Caki2 (cell line): ENCODE measurements at regions not wholly inside any gene's neighbourhood (a gene's known extent, or its start where the extent isn't known, plus 50 kb on each side); places are given as distances from the start of the nearest gene placed in this dataset.
"Not testable (repeated sequence)": the region's sequence is repeated elsewhere in the genome, so short reads cannot be mapped to it uniquely, and the experiment has no call there.

Experiments used
- DNase-seq: peaks from one replicate; pipeline ENCODE4 v3.0.0-alpha.2; 2015; ENCODE audit warnings: low read depth
- in situ Hi-C: cut with HindIII; loops from 2 replicates; pipeline ENCODE4 v1.10.0; 2016; ENCODE audit warnings: low sequenced_read_pairs, low pct_unique_long_range_greater_than_20kb, mixed read lengths

GRCh38 chr14:46596236-46596635 is 55.3 kb downstream of the RPL10L start:
- in situ Hi-C loops: no loop called here
- no peak for DNase-seq

- no peak for DNase-seq
- in situ Hi-C loops: no loop called here
Measured at GRCh38 chr14:46582826-46583225, 68.8 kb downstream of the RPL10L start.

GRCh38 chr14:46581036-46581671 is 70.4 kb downstream of the RPL10L start:
- in situ Hi-C loops: no loop called here
- peak; percentile 21 for DNase-seq

- no peak for DNase-seq
- in situ Hi-C loops: no loop called here
Measured at GRCh38 chr14:46574978-46575375, 76.6 kb downstream of the RPL10L start.

GRCh38 chr14:46574221-46574977 is 77.2 kb downstream of the RPL10L start:
- no peak for DNase-seq
- in situ Hi-C loops: no loop called here

GRCh38 chr14:46573498-46573897 is 78.1 kb downstream of the RPL10L start:
- in situ Hi-C loops: no loop called here
- no peak for DNase-seq

GRCh38 chr14:46571970-46572369 is 79.6 kb downstream of the RPL10L start:
- in situ Hi-C loops: no loop called here
- DNase-seq: no peak

GRCh38 chr14:46568161-46568560 is 83.4 kb downstream of the RPL10L start:
- in situ Hi-C loops, DNase-seq: not testable (repeated sequence)

- no peak for DNase-seq
- in situ Hi-C loops: no loop called here
Measured at GRCh38 chr14:46550836-46551235, 100.7 kb downstream of the RPL10L start.

- in situ Hi-C loops: no loop called here
Measured at GRCh38 chr14:46540986-46541385, 110.6 kb downstream of the RPL10L start.

GRCh38 chr14:46519121-46519520 is 132.5 kb downstream of the RPL10L start:
- DNase-seq: no peak
- in situ Hi-C loops: no loop called here

More at GRCh38 chr14:46540986-46541385, 110.6 kb downstream of the RPL10L start:
- no peak for DNase-seq

- in situ Hi-C loops, DNase-seq: not testable (repeated sequence)
Measured at GRCh38 chr14:46508752-46509151, 142.8 kb downstream of the RPL10L start.

GRCh38 chr14:46499521-46499920 is 152.1 kb downstream of the RPL10L start:
- in situ Hi-C loops: no loop called here
- DNase-seq: no peak

- in situ Hi-C loops: no loop called here
- DNase-seq: no peak
Measured at GRCh38 chr14:46496409-46496808, 155.2 kb downstream of the RPL10L start.

GRCh38 chr14:46490238-46490685 is 161.3 kb downstream of the RPL10L start:
- peak; percentile 10 for DNase-seq
- in situ Hi-C loops: no loop called here

- in situ Hi-C loops: no loop called here
- DNase-seq: no peak
Measured at GRCh38 chr14:46488374-46488773, 163.2 kb downstream of the RPL10L start.

GRCh38 chr14:46487582-46488350 is 163.8 kb downstream of the RPL10L start:
- no peak for DNase-seq
- in situ Hi-C loops: no loop called here

- in situ Hi-C loops: no loop called here
Measured at GRCh38 chr14:46482200-46482599, 169.4 kb downstream of the RPL10L start.

GRCh38 chr14:46480817-46481216 is 170.8 kb downstream of the RPL10L start:
- in situ Hi-C loops: no loop called here
- DNase-seq: no peak

More at GRCh38 chr14:46482200-46482599, 169.4 kb downstream of the RPL10L start:
- DNase-seq: no peak
